ENCODE measurements at regions not wholly inside any gene's neighbourhood (a gene's known extent, or its start where the extent isn't known, plus 50 kb on each side); places are given as distances from the start of the nearest gene placed in this dataset.

DNA sequence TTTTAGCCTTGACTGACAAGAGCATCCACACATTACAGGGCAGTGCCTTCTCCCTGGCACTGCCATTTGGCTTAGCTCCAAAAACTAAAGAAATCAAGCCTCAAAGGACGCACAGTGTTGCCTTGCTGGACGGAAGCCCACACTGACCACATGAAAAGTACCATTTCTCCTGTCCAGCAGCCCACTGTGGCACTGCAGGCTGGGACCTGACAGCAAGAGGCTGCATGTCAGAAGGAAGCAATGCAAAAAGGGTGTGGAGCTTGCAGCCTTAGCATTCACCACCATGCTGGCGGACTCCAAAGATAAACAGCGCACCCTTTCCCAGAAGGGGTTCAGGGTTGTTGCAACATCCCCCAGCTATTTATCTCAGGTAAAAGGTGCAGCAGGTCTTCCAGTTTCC is 109.3 kb upstream of the BMAL1 start:
- 94% methylated on average over 4 of the region's 4 CpGs; no CpG with 5 or more reads in 1 of the 2 experiments for WGBS, 2 experiments (ENCODE audit: extremely low coverage in 1 of 2, insufficient coverage in 1 of 2, insufficient read length in 1 of 2, insufficient replicate concordance in 2 of 2, low coverage in 1 of 2, low lambda C conversion rate in 2 of 2, missing lambda C conversion rate in 1 of 2)
- Histone ChIP-seq H3K18ac (ENCODE audit: extremely low read depth, low read length) (no peak overlapping the region), H3K9me3 (ENCODE audit: insufficient read depth in 2 of 2, low read depth in 1 of 2, low read length in 1 of 2) (no peaks in the 10 kb centered on the region), H3K79me1 (ENCODE audit: low read depth, low read length) (no peaks in the 10 kb centered on the region), H3K56ac (replicated peaks; ENCODE audit: insufficient read length, low read depth, low read length) (no peak overlapping the region), H3K14ac (ENCODE audit: insufficient read length) (no peak overlapping the region), H3K4me2 (ENCODE audit: insufficient read depth in 1 of 2, low read depth in 2 of 2, low read length in 2 of 2) (no peak overlapping the region), H3K79me2 (ENCODE audit: control insufficient read depth in 1 of 2, insufficient read depth in 2 of 2, low read length in 2 of 2) (no peaks in the 10 kb centered on the region), H2BK20ac (ENCODE audit: low read length) (no peak overlapping the region), H3K4me3 (ENCODE audit: extremely low read depth in 1 of 4, insufficient read depth in 2 of 4, low read depth in 3 of 4, low read length in 4 of 4) (no peak overlapping the region), H3K4ac (replicated peaks; ENCODE audit: insufficient read length, low read depth, low read length) (no peak overlapping the region), H3K27ac (ENCODE audit: low read depth, low read length) (no peak overlapping the region), H2AFZ (ENCODE audit: low read length) (peak overlapping the region; percentile 60; the same call in 1 of the 2 replicates), H2BK120ac (replicated peaks; ENCODE audit: low read depth, low read length) (no peak overlapping the region), H2BK12ac (ENCODE audit: low read depth, low read length) (no peak overlapping the region), H4K20me1 (replicated peaks in 1 of 2; ENCODE audit: control insufficient read depth in 1 of 2, insufficient read depth in 2 of 2, low read length in 2 of 2) (no peaks in the 10 kb centered on the region), H3K36me3 (ENCODE audit: control insufficient read depth in 2 of 4, insufficient read depth in 4 of 4, low read length in 3 of 4) (no peaks in the 10 kb centered on the region), H3K23me2 (ENCODE audit: low read depth, low read length) (no peaks in the 10 kb centered on the region; the same call in 1 of the 2 replicates), H3K23ac (ENCODE audit: insufficient read length) (no peak overlapping the region), H2BK15ac (ENCODE audit: low read length) (no peak overlapping the region), H4K8ac (ENCODE audit: extremely low read depth, insufficient read depth, low read length) (no peak overlapping the region), H2AK5ac (ENCODE audit: low read depth, low read length) (no peak overlapping the region), H3K9ac (replicated peaks in 1 of 4; ENCODE audit: extremely low read depth in 1 of 4, low read depth in 3 of 4, low read length in 3 of 4) (no peak overlapping the region), H4K5ac (ENCODE audit: insufficient read length, low read depth, low read length) (no peak overlapping the region), H3K27me3 (replicated peaks in 1 of 4; ENCODE audit: control insufficient read depth in 3 of 4, extremely low read depth in 1 of 4, insufficient read depth in 3 of 4, low read length in 3 of 4) (no peaks in the 10 kb centered on the region), H4K91ac (replicated peaks; ENCODE audit: insufficient read length, low read length) (no peak overlapping the region), H2BK5ac (ENCODE audit: low read depth, low read length) (no peak overlapping the region), H3K4me1 (replicated peaks in 1 of 4; ENCODE audit: control insufficient read depth in 3 of 4, insufficient read depth in 4 of 4, low read length in 3 of 4) (no peaks in the 10 kb centered on the region; a peak in 2 of 7 replicates)
- DNase-seq (ENCODE audit: low read depth in 1 of 2, low spot score in 2 of 2): no peak
- no peak for FAIRE-seq
- CTCF ChIA-PET (ENCODE audit: partially characterized antibody): interaction anchor here (0.8 to 2.4 kb wide), 5 partner anchors 9 to 204 kb away, joined by 3 to 9 read pairs (median 5); no protein-coding TSS in a partner anchor
- TF ChIP-seq SP2 (IDR thresholded peaks at IDR 0.05; ENCODE audit: low read length) (no peak), USF2 (IDR thresholded peaks at IDR 0.05; ENCODE audit: low read length) (no peak), CTBP2 (IDR thresholded peaks at IDR 0.05; ENCODE audit: borderline replicate concordance, insufficient read depth, insufficient read length, low read length) (no peak), CHD1 (IDR thresholded peaks at IDR 0.05; ENCODE audit: low read depth, low read length) (no peak)
- POLR2A ChIA-PET (ENCODE audit: partially characterized antibody): no interaction called here
